ENCODE measurements at regions not wholly inside any gene's neighbourhood (a gene's known extent, or its start where the extent isn't known, plus 50 kb on each side); places are given as distances from the start of the nearest gene placed in this dataset.

- no peaks in the 10 kb centered on the region for H3K9me3 Mint-ChIP-seq
- no peaks in the 10 kb centered on the region for H3K4me1 Mint-ChIP-seq
- peaks cover 2% of the 10 kb centered on the region for H3K27me3 Mint-ChIP-seq
- H3K36me3 Mint-ChIP-seq: no peaks in the 10 kb centered on the region
- no peak overlapping the region for H3K4me3 Mint-ChIP-seq
- no peak overlapping the region for H3K27ac Mint-ChIP-seq
Measured at GRCh38 chr6:51533962-51534361, 553.5 kb downstream of the PKHD1 start.

GRCh38 chr6:51535327-51535726 is 552.1 kb downstream of the PKHD1 start:
- Mint-ChIP-seq H3K4me1 (no peaks in the 10 kb centered on the region), H3K36me3 (no peaks in the 10 kb centered on the region), H3K4me3 (no peak overlapping the region), H3K9me3 (no peaks in the 10 kb centered on the region), H3K27me3 (peaks cover 2% of the 10 kb centered on the region), H3K27ac (no peak overlapping the region)

- no peaks in the 10 kb centered on the region for H3K4me1 Mint-ChIP-seq
- H3K27ac Mint-ChIP-seq: no peak overlapping the region
- H3K9me3 Mint-ChIP-seq: no peaks in the 10 kb centered on the region
- peaks cover 4% of the 10 kb centered on the region for H3K27me3 Mint-ChIP-seq
- H3K4me3 Mint-ChIP-seq: no peak overlapping the region
- no peaks in the 10 kb centered on the region for H3K36me3 Mint-ChIP-seq
Measured at GRCh38 chr6:51536728-51537127, 550.7 kb downstream of the PKHD1 start.

- Mint-ChIP-seq H3K4me1 (no peaks in the 10 kb centered on the region), H3K27me3 (peaks cover 1% of the 10 kb centered on the region), H3K4me3 (no peak overlapping the region), H3K9me3 (no peaks in the 10 kb centered on the region), H3K27ac (no peak overlapping the region), H3K36me3 (no peaks in the 10 kb centered on the region)
Measured at GRCh38 chr6:51541847-51542246, 545.6 kb downstream of the PKHD1 start.

GRCh38 chr6:51542475-51542874 is 544.9 kb downstream of the PKHD1 start:
- Mint-ChIP-seq H3K4me3 (no peak overlapping the region), H3K36me3 (no peaks in the 10 kb centered on the region), H3K4me1 (no peaks in the 10 kb centered on the region), H3K27me3 (peaks cover 1% of the 10 kb centered on the region), H3K9me3 (no peaks in the 10 kb centered on the region), H3K27ac (no peak overlapping the region)

- Mint-ChIP-seq H3K9me3 (no peaks in the 10 kb centered on the region), H3K27me3 (no peaks in the 10 kb centered on the region), H3K4me3 (no peak overlapping the region), H3K4me1 (no peaks in the 10 kb centered on the region), H3K27ac (no peak overlapping the region), H3K36me3 (no peaks in the 10 kb centered on the region)
Measured at GRCh38 chr6:51550243-51550642, 537.2 kb downstream of the PKHD1 start.

GRCh38 chr6:51552435-51552834 is 535.0 kb downstream of the PKHD1 start:
- Mint-ChIP-seq H3K4me1 (no peaks in the 10 kb centered on the region), H3K27me3 (no peaks in the 10 kb centered on the region), H3K36me3 (no peaks in the 10 kb centered on the region), H3K27ac (no peak overlapping the region), H3K9me3 (peaks cover 0 to 2% (median 2%) of the 10 kb centered on the region in 3 donors), H3K4me3 (no peak overlapping the region)

- H3K4me1 Mint-ChIP-seq: no peaks in the 10 kb centered on the region
- H3K27me3 Mint-ChIP-seq: no peaks in the 10 kb centered on the region
- no peaks in the 10 kb centered on the region for H3K36me3 Mint-ChIP-seq
- no peak overlapping the region for H3K27ac Mint-ChIP-seq
- peaks cover 0 to 2% (median 2%) of the 10 kb centered on the region in 3 donors for H3K9me3 Mint-ChIP-seq
- H3K4me3 Mint-ChIP-seq: no peak overlapping the region
Measured at GRCh38 chr6:51553246-51554015, 534.0 kb downstream of the PKHD1 start.

- Mint-ChIP-seq H3K4me3 (no peak overlapping the region), H3K36me3 (no peaks in the 10 kb centered on the region), H3K4me1 (no peaks in the 10 kb centered on the region), H3K27ac (no peak overlapping the region), H3K9me3 (peaks cover 0 to 2% (median 2%) of the 10 kb centered on the region in 3 donors), H3K27me3 (no peaks in the 10 kb centered on the region)
Measured at GRCh38 chr6:51554029-51554428, 533.4 kb downstream of the PKHD1 start.

GRCh38 chr6:51559059-51559458 is 528.4 kb downstream of the PKHD1 start:
- Mint-ChIP-seq H3K27ac (no peak overlapping the region), H3K4me1 (peaks cover 0 to 6% (median 3%) of the 10 kb centered on the region in 3 donors), H3K36me3 (no peaks in the 10 kb centered on the region), H3K27me3 (no peaks in the 10 kb centered on the region), H3K4me3 (no peak overlapping the region), H3K9me3 (peaks cover 0 to 2% (median 2%) of the 10 kb centered on the region in 3 donors)

GRCh38 chr6:51562198-51562597 is 525.2 kb downstream of the PKHD1 start:
- Mint-ChIP-seq H3K27me3 (no peaks in the 10 kb centered on the region), H3K36me3 (no peaks in the 10 kb centered on the region), H3K4me3 (no peak overlapping the region), H3K9me3 (peaks cover 0 to 2% (median 0%) of the 10 kb centered on the region in 3 donors), H3K4me1 (peaks cover 0 to 6% (median 3%) of the 10 kb centered on the region in 3 donors), H3K27ac (no peak overlapping the region)
